ENCODE measurements at regions not wholly inside any gene's neighbourhood (a gene's known extent, or its start where the extent isn't known, plus 50 kb on each side); places are given as distances from the start of the nearest gene placed in this dataset.
A peak's percentile ranks its signal among the peaks of the same experiment; 100 is the strongest.
"Not testable (repeated sequence)": the region's sequence is repeated elsewhere in the genome, so short reads cannot be mapped to it uniquely, and the experiment has no call there.

- no peak for DNase-seq (ENCODE audit: low spot score)
- no peak for FAIRE-seq
Measured at GRCh38 chr3:193954752-193955151, 181.2 kb upstream of the HES1 start.

GRCh38 chr3:193955719-193956118 lies 180.2 kb upstream of the HES1 start:
- no peak for DNase-seq (ENCODE audit: low spot score)
- no peak for FAIRE-seq

GRCh38 chr3:193959861-193960260 lies 176.1 kb upstream of the HES1 start:
- no peak for FAIRE-seq

GRCh38 chr3:193960487-193961274 lies 175.3 kb upstream of the HES1 start:
- DNase-seq (ENCODE audit: low spot score): no peak

More at GRCh38 chr3:193959861-193960260, 176.1 kb upstream of the HES1 start:
- no peak for DNase-seq (ENCODE audit: low spot score)

GRCh38 chr3:193962986-193963685 lies 172.8 kb upstream of the HES1 start:
- FAIRE-seq (no peak), DNase-seq (ENCODE audit: low spot score) (no peak)

More at GRCh38 chr3:193960487-193961274, 175.3 kb upstream of the HES1 start:
- FAIRE-seq: no peak

GRCh38 chr3:193963808-193964516 lies 172.0 kb upstream of the HES1 start:
- no peak for FAIRE-seq

GRCh38 chr3:193964517-193964880 lies 171.4 kb upstream of the HES1 start:
- no peak for FAIRE-seq

More at GRCh38 chr3:193963808-193964516, 172.0 kb upstream of the HES1 start:
- DNase-seq (ENCODE audit: low spot score): no peak

GRCh38 chr3:193968380-193968974 lies 167.5 kb upstream of the HES1 start:
- DNase-seq (ENCODE audit: low spot score) (no peak), FAIRE-seq (no peak)

More at GRCh38 chr3:193964517-193964880, 171.4 kb upstream of the HES1 start:
- DNase-seq (ENCODE audit: low spot score): no peak

GRCh38 chr3:193970131-193970772 lies 165.7 kb upstream of the HES1 start:
- DNase-seq (ENCODE audit: low spot score): peak; percentile 28
- not testable (repeated sequence) for FAIRE-seq

- no peak for FAIRE-seq
- peak; percentile 39 for DNase-seq (ENCODE audit: low spot score)
Measured at GRCh38 chr3:193970773-193971206, 165.2 kb upstream of the HES1 start.

GRCh38 chr3:193971261-193971751 lies 164.6 kb upstream of the HES1 start:
- peak; percentile 15 for DNase-seq (ENCODE audit: low spot score)
- FAIRE-seq: peak; percentile 20

- no peak for DNase-seq (ENCODE audit: low spot score)
- no peak for FAIRE-seq
Measured at GRCh38 chr3:193971966-193972365, 164.0 kb upstream of the HES1 start.

- no peak for DNase-seq (ENCODE audit: low spot score)
- FAIRE-seq: no peak
Measured at GRCh38 chr3:193972832-193973231, 163.1 kb upstream of the HES1 start.

- DNase-seq (ENCODE audit: low spot score) (peak; percentile 40), FAIRE-seq (no peak)
Measured at GRCh38 chr3:193974191-193974652, 161.7 kb upstream of the HES1 start.

GRCh38 chr3:193974671-193975535 lies 161.0 kb upstream of the HES1 start:
- no peak for FAIRE-seq
- no peak for DNase-seq (ENCODE audit: low spot score)

- FAIRE-seq: no peak
- DNase-seq (ENCODE audit: low spot score): no peak
Measured at GRCh38 chr3:193977622-193978021, 158.3 kb upstream of the HES1 start.

GRCh38 chr3:193978030-193978429 lies 157.9 kb upstream of the HES1 start:
- FAIRE-seq (no peak), DNase-seq (ENCODE audit: low spot score) (no peak)

- DNase-seq (ENCODE audit: low spot score) (no peak), FAIRE-seq (no peak)
Measured at GRCh38 chr3:193978486-193978885, 157.5 kb upstream of the HES1 start.

GRCh38 chr3:193980326-193980725 lies 155.6 kb upstream of the HES1 start:
- FAIRE-seq (no peak), DNase-seq (ENCODE audit: low spot score) (no peak)

- DNase-seq (ENCODE audit: low spot score) (no peak), FAIRE-seq (no peak)
Measured at GRCh38 chr3:193980905-193981304, 155.0 kb upstream of the HES1 start.
